Gastroesophageal sphincter (tissue), 4 donors: ENCODE measurements at regions not wholly inside any gene's neighbourhood (a gene's known extent, or its start where the extent isn't known, plus 50 kb on each side); places are given as distances from the start of the nearest gene placed in this dataset.

Experiments used
- ATAC-seq: fragments of 150-250 bp; one replicate; pipeline ENCODE4 v1.9.1; 2016; ENCODE audit warnings: mild to moderate bottlenecking, moderate library complexity
- H3K27ac ChIP-seq, 4 donors: fragments of 200-600 bp; sonication (generic) in 3 of 4; 1 replicate in 3 of 4; 2 replicates in 1 of 4; pipeline ENCODE4 v1.5.1; 2016 to 2019
- H3K27me3 ChIP-seq: fragments of 200-600 bp; sonication (generic); one replicate; pipeline ENCODE4 v1.5.1; 2019
- H3K36me3 ChIP-seq, 2 donors: fragments of 200-600 bp; sonication (generic); one replicate each; pipeline ENCODE4 v1.5.1; 2019; ENCODE audit warnings: control low read depth in 1 of 2
- H3K4me1 ChIP-seq, 3 donors: fragments of 200-600 bp; sonication (generic); 1 replicate in 2 of 3; 2 replicates in 1 of 3; pipeline ENCODE4 v1.5.1; 2016 to 2019; ENCODE audit warnings: control low read depth in 2 of 3
- H3K4me3 ChIP-seq, 2 donors: fragments of 200-600 bp; sonication (generic); one replicate each; pipeline ENCODE4 v1.5.1; 2019; ENCODE audit warnings: mild to moderate bottlenecking in 1 of 2, moderate library complexity in 1 of 2
- H3K9me3 ChIP-seq, 3 donors: fragments of 200-600 bp; sonication (generic); one replicate each; pipeline ENCODE4 v1.5.1; 2017 to 2019; ENCODE audit warnings: control low read depth in 2 of 3
- EP300 ChIP-seq: sonication (generic); formaldehyde crosslinking; IDR thresholded peaks from one replicate; pipeline ENCODE4 v1.6.1; 2017; ENCODE audit warnings: antibody characterized with exemption, mild to moderate bottlenecking
- POLR2A ChIP-seq, 2 donors: fragments of 450-650 bp; IDR thresholded peaks; one replicate each; pipeline ENCODE4 v1.6.1; 2017; ENCODE audit warnings: antibody characterized with exemption in 2 of 2, mild to moderate bottlenecking in 2 of 2, moderate library complexity in 1 of 2
- POLR2AphosphoS5 ChIP-seq: sonication (generic); formaldehyde crosslinking; IDR thresholded peaks from one replicate; pipeline ENCODE4 v1.6.1; 2017; ENCODE audit warnings: antibody characterized with exemption
- WGBS, 2 donors: methylation state at CpG; one replicate each; pipeline ENCODE4 v1.1.5; 2018; ENCODE audit warnings: low coverage in 1 of 2; 5-methylcytosine and 5-hydroxymethylcytosine counted together
- TF ChIP-seq, protein P1 (sequence below), 4 experiments: fragments of 200-600 bp in 2 of 4; fragments of 450-650 bp in 2 of 4; sonication (generic) in 1 of 4; IDR thresholded peaks; one replicate each; pipeline ENCODE4 v1.5.1; 2017 to 2019; ENCODE audit warnings: antibody characterized with exemption in 4 of 4, mild to moderate bottlenecking in 2 of 4, moderate library complexity in 2 of 4

DNA sequence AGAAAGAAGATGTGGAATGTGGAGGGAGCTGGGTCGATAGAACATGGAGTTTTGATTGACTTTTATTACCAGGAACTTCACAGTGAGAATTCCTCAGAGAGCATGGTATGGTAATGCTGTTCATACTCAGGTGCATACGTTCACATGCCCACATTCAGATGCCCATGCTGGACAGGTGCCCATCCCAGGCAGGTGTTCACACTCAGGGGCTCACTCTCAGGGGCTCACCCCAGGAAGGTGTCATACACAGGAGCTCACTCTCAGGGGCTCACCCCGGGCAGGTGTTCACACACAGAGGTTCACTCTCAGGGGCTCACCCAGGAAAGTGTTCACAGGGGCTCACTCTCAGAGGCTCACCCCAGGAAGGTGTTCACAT is 360.0 kb upstream of the SFSWAP start:
- Histone ChIP-seq H3K4me1 (peaks cover 0 to 9% (median 0%) of the 10 kb centered on the region in 3 donors), H3K27ac (no peak overlapping the region), H3K36me3 (no peaks in the 10 kb centered on the region), H3K9me3 (no peaks in the 10 kb centered on the region), H3K27me3 (peaks cover 58% of the 10 kb centered on the region), H3K4me3 (no peak overlapping the region)
- no peak for TF ChIP-seq POLR2A (IDR thresholded peaks at IDR 0.05)
- no peak for TF ChIP-seq POLR2AphosphoS5
- TF ChIP-seq, protein P1, sequence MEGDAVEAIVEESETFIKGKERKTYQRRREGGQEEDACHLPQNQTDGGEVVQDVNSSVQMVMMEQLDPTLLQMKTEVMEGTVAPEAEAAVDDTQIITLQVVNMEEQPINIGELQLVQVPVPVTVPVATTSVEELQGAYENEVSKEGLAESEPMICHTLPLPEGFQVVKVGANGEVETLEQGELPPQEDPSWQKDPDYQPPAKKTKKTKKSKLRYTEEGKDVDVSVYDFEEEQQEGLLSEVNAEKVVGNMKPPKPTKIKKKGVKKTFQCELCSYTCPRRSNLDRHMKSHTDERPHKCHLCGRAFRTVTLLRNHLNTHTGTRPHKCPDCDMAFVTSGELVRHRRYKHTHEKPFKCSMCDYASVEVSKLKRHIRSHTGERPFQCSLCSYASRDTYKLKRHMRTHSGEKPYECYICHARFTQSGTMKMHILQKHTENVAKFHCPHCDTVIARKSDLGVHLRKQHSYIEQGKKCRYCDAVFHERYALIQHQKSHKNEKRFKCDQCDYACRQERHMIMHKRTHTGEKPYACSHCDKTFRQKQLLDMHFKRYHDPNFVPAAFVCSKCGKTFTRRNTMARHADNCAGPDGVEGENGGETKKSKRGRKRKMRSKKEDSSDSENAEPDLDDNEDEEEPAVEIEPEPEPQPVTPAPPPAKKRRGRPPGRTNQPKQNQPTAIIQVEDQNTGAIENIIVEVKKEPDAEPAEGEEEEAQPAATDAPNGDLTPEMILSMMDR (IDR thresholded peaks at IDR 0.05) = no peak
- no peak for TF ChIP-seq EP300
- no peak for ATAC-seq
- WGBS, 2 donors = 33 to 50% methylated on average over 1 to 2 of the region's 3 CpGs

DNA sequence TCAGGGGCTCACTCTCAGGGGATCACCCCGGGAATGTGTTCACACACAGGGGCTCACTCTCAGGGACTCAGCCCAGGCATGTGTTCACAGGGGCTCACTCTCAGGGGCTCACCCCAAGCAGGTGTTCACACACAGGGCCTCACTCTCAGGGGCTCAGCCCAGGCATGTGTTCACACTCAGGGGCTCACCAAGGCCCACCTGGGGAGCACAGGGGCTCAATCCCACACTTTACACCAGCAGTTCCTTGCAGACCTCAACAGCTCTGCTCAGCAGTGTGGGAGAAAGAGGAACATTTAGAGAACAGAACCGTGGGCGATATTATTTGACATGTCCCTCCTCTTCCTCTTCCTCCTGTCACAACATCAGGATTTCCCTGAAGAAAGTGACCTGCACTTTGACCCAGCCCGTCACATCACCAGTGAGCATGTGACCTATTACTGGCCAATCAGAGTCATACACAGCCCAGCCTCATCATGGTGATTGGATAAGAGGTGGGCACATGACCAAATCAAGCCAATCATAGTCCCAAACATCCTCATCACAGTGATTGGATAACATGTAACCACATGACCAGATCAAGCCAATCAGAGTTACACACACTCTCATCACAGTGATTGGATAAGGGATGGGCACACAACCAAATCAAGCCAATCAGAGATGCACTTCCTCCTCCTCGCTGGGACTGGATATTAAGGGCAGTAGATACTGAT is 359.4 kb upstream of the SFSWAP start:
- Histone ChIP-seq H3K27ac (no peak overlapping the region), H3K36me3 (no peaks in the 10 kb centered on the region), H3K9me3 (no peaks in the 10 kb centered on the region), H3K27me3 (peaks cover 53% of the 10 kb centered on the region), H3K4me3 (no peak overlapping the region), H3K4me1 (peaks cover 0 to 9% (median 0%) of the 10 kb centered on the region in 3 donors)
- 75% methylated on average over 2 to 4 of the region's 5 CpGs for WGBS, 2 donors
- TF ChIP-seq, protein P1 (IDR thresholded peaks at IDR 0.05) = no peak
- TF ChIP-seq EP300 = no peak
- no peak for TF ChIP-seq POLR2A (IDR thresholded peaks at IDR 0.05)
- TF ChIP-seq POLR2AphosphoS5 = no peak
- ATAC-seq = no peak

DNA sequence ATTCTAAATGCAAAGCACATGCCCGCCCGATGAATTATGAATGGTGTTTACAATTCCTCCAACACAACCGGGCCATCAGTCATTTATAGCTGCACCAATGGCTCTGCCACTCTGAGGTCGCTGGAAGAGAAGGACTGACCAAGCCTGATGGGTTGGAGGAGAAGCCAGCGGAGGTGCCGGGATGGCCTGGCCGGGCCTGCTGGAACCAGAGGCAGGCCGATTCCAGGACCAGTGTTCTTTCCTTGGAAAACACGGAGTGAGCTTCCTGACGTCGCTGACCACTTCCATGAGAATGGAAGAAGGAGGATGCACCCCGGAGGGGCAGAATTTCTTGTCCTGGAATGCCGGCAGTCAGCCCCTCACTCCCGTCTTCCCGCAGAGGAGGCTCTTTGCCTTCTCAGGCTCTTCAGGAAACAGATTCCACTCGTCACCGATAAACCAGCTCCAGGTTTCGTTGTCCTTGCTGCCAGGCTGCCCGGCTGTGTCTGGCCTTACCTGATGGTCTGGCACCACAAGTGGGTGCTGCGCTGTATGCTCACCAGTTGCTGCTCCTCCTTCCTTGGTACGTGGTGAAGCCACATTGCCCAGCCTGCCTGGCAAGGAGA is 358.5 kb upstream of the SFSWAP start:
- 80 to 92% methylated on average over 4 to 12 of the region's 21 CpGs for WGBS, 2 donors
- no peaks in the 10 kb centered on the region for H3K9me3 ChIP-seq
- H3K27ac ChIP-seq = no peak overlapping the region
- ATAC-seq = no peak
- H3K4me1 ChIP-seq = peaks cover 0 to 9% (median 0%) of the 10 kb centered on the region in 3 donors
- TF ChIP-seq POLR2A (IDR thresholded peaks at IDR 0.05) = no peak
- TF ChIP-seq, protein P1 (IDR thresholded peaks at IDR 0.05) = no peak
- TF ChIP-seq POLR2AphosphoS5 = no peak
- no peak for TF ChIP-seq EP300
- peaks cover 50% of the 10 kb centered on the region for H3K27me3 ChIP-seq
- no peak overlapping the region for H3K4me3 ChIP-seq
- no peaks in the 10 kb centered on the region for H3K36me3 ChIP-seq

DNA sequence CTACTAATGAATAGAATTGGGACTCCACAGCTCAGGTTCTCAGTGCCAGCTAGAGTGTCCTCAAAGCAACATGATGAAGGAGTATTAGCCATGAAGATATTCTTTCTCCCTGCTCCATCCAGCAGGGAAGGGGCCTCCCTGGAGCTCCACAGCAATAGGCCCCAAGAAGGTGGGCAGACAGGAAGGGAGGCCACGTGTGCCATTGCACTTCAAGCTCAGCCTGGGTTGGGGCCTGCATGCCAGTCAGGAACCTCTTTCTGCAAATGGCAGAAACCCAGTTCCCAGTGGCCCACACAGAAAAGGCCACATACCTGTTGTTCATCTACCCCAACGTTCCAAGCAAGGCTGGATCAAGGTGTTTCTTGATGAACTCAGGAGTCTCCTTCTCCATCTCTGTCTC is 357.5 kb upstream of the SFSWAP start:
- Histone ChIP-seq H3K36me3 (no peaks in the 10 kb centered on the region), H3K9me3 (no peaks in the 10 kb centered on the region), H3K4me3 (no peak overlapping the region), H3K4me1 (peaks cover 0 to 4% (median 0%) of the 10 kb centered on the region in 3 donors), H3K27ac (no peak overlapping the region), H3K27me3 (peaks cover 44% of the 10 kb centered on the region)
- TF ChIP-seq, protein P1 (IDR thresholded peaks at IDR 0.05) = no peak
- TF ChIP-seq POLR2A (IDR thresholded peaks at IDR 0.05) = no peak
- no peak for TF ChIP-seq EP300
- 89% methylated on average over 1 of the region's 2 CpGs; no CpG with 5 or more reads in 1 of the 2 donors for WGBS, 2 donors
- ATAC-seq = no peak

DNA sequence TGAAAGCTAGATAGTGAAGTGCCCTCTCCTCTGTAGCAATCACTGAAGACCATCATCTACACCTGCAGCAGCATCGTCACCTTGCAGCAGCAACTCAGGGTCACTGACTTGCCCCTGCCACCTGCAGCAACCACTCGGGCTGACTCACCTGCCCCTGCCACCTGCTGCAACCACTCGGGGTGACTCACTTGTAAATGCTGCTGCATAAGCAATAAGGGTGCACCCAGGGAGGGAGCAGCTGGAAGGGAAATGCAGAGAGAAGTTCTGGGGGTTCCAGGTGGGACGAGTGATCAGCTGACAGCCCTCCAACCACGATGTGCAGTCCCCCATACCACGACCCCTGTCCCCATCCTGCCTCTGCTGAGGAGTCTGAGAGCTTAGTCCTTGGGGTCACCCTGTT is 357.1 kb upstream of the SFSWAP start:
- Histone ChIP-seq H3K4me3 (no peak overlapping the region), H3K4me1 (no peaks in the 10 kb centered on the region), H3K27ac (no peak overlapping the region), H3K27me3 (peaks cover 39% of the 10 kb centered on the region), H3K36me3 (no peaks in the 10 kb centered on the region), H3K9me3 (no peaks in the 10 kb centered on the region)
- ATAC-seq = no peak
- TF ChIP-seq POLR2A (IDR thresholded peaks at IDR 0.05) = no peak
- TF ChIP-seq, protein P1 (IDR thresholded peaks at IDR 0.05) = no peak
- TF ChIP-seq EP300 = no peak
- no peak for TF ChIP-seq POLR2AphosphoS5
- 80 to 93% methylated on average over 1 to 2 of the region's 6 CpGs for WGBS, 2 donors
